GM23248 (cell line): ENCODE measurements at regions not wholly inside any gene's neighbourhood (a gene's known extent, or its start where the extent isn't known, plus 50 kb on each side); places are given as distances from the start of the nearest gene placed in this dataset.

Source experiments
- EZH2 ChIP-seq: fragments of 200-600 bp; sonication (generic); IDR thresholded peaks from 2 replicates; pipeline ENCODE4 v1.6.1; 2018; ENCODE audit warnings: antibody characterized with exemption, mild to moderate bottlenecking; ENCODE audit not compliant: insufficient read depth, poor library complexity, severe bottlenecking
- EZH2phosphoT487 ChIP-seq: fragments of 200-600 bp; sonication (generic); IDR thresholded peaks from 2 replicates; pipeline ENCODE4 v1.6.1; 2018; ENCODE audit warnings: antibody characterized with exemption, moderate library complexity, mild to moderate bottlenecking, low read depth; ENCODE audit not compliant: insufficient read depth

- TF ChIP-seq EZH2 (no peak), EZH2phosphoT487 (no peak)
Observed at GRCh38 chr16:73414638-73415037, 366.7 kb upstream of the ZFHX3 start.
